Renal cortical epithelial cell (primary cell): ENCODE measurements at regions not wholly inside any gene's neighbourhood (a gene's known extent, or its start where the extent isn't known, plus 50 kb on each side); places are given as distances from the start of the nearest gene placed in this dataset.

Source experiments
- DNase-seq: peaks from one replicate; pipeline ENCODE4 v3.0.0-alpha.2; 2011; ENCODE audit warnings: low read depth

GRCh38 chr5:34505731-34506130 lies 150.4 kb upstream of the RAI14 start:
- DNase-seq, result no peak

DNA sequence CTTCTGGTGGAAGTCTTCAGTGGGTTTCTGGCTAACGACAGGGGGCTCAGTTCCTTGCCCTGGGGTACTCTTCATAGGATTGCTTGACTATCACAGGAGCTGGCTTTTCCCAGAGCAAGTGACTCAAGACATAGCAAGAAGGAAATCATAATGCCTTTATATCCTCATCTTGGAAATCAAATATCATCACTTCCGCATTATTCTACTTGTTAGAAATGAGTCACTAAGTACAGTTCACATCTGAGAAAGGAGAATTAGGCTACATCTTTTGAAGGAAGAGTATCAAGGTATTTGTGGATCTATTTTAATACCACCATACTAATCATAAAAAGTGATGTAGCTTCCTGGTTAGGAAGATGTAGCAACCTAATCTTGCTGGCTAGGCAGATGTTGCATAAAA lies 148.2 kb upstream of the RAI14 start:
- DNase-seq, result no peak

- DNase-seq, result peak; percentile 64
Measured at GRCh38 chr5:34509392-34509791, 146.7 kb upstream of the RAI14 start.

- DNase-seq, result no peak
Measured at GRCh38 chr5:34510002-34510401, 146.1 kb upstream of the RAI14 start.

- DNase-seq, result no peak
Measured at GRCh38 chr5:34511063-34511462, 145.1 kb upstream of the RAI14 start.

- DNase-seq, result no peak
Measured at GRCh38 chr5:34511481-34511880, 144.6 kb upstream of the RAI14 start.

- no peak for DNase-seq
Measured at GRCh38 chr5:34511915-34512314, 144.2 kb upstream of the RAI14 start.

- DNase-seq, result no peak
Measured at GRCh38 chr5:34516166-34516565, 140.0 kb upstream of the RAI14 start.

GRCh38 chr5:34516686-34517085 lies 139.4 kb upstream of the RAI14 start:
- DNase-seq, result no peak

- DNase-seq, result no peak
Measured at GRCh38 chr5:34517249-34517648, 138.9 kb upstream of the RAI14 start.

GRCh38 chr5:34519489-34520220 lies 136.5 kb upstream of the RAI14 start:
- DNase-seq, result no peak

- no peak for DNase-seq
Measured at GRCh38 chr5:34521628-34522290, 134.4 kb upstream of the RAI14 start.

DNA sequence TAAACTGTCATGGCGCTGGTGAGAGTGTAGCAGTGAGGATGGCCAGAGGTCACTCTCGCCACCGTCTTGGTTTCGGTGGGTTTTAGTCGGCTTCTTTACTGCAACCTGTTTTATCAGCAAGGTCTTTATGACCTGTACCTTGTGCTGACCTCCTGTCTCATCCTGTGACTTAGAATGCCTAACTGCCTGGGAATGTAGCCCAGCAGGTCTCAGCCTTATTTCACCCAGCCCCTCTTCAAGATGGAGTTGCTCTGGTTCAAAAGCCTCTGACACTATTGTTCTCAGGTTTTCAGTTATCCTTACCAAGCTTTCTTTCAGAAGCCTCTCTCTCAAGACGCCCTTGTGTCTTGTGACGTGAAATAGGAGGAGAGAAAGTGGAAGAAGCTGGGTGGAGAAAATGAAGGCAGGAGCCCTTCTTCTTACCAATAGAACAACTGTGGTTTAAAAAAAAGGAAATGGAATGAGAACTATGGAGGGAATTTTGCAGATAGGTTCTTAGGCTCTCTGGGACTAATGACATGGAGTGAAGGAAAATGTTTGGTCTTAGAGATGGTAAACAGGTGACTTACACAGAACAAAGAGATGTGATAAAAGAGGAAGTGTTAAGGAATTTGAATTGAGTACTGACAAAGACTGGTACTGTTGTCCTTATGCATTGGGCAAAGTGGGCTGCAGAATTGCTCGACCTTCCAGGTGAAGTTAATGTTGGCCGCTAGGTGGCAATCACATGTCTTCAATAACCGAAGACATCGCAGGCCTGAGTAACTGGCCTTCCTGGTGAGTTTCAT lies 133.3 kb upstream of the RAI14 start:
- peak; percentile 83 for DNase-seq

GRCh38 chr5:34523387-34523726 lies 132.8 kb upstream of the RAI14 start:
- no peak for DNase-seq

- peak; percentile 76 for DNase-seq
Measured at GRCh38 chr5:34524123-34524522, 132.0 kb upstream of the RAI14 start.

- DNase-seq, result no peak
Measured at GRCh38 chr5:34525761-34526160, 130.4 kb upstream of the RAI14 start.

GRCh38 chr5:34526682-34527305 lies 129.3 kb upstream of the RAI14 start:
- DNase-seq, result no peak

- DNase-seq, result no peak
Measured at GRCh38 chr5:34529581-34530331, 126.4 kb upstream of the RAI14 start.

GRCh38 chr5:34530637-34531036 lies 125.5 kb upstream of the RAI14 start:
- no peak for DNase-seq

DNA sequence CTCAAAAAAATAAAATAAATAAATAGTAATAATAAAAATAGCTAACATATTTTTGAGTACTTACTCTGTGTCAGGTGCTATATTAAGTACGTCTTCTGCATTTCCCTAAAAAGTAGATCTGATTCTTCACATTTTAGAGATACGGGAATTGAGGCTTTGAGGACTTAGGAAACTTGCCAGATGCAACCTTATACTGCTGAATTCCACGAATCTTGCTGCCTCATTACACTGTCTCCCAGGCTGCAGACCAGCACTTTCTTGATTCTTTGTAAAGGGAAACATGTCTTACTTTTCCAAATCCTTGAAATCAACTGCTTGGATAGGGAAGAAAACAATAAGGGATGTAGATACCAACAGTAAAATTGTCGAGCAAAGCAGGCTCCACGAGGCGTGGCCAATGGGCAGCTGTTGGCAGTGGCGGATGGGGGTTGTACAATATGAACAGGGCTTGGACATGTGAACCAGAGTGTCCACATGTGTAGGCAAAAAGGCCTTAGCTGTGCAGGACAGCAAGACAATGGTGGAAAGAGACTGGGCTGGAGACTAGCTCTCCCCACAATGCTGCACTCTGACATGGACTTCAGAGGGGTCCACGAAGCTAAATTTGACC lies 124.3 kb upstream of the RAI14 start:
- DNase-seq, result no peak
